ENCODE measurements at regions not wholly inside any gene's neighbourhood (a gene's known extent, or its start where the extent isn't known, plus 50 kb on each side); places are given as distances from the start of the nearest gene placed in this dataset.
"Not testable (repeated sequence)": the region's sequence is repeated elsewhere in the genome, so short reads cannot be mapped to it uniquely, and the experiment has no call there.

DNA sequence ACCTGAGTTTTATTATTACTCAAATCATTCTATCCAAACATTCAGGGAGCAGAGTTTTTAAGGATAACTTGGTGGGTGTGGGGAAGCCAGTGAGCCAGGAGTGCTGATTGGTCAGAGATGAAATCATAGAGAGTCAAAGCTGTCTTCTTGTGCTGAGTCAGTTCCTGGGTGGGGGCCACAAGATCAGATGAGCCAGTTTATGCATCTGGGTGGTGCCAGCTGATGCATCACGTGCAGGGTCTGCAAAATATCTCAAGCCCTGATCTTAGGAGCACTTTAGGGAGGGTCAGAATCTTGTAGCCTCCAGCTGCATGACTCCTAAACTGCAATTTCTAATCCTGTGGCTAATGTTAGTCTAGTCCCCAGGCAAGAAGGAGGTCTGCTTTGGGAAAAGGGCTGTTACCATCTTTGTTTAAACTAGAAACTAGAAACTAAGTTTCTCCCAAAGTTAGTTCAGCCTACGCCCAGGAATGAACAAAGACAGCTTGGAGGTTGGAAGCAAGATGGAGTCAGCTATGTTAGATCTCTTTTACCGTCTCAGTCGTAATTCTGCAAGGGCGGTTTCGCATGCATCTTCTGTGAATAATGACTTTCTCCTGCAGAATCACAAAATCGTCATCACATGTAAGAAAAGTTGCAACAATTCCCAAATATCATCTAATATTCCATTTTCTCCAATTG lies 97.5 kb downstream of the ZNF664 start:
- DNase-seq: peak; percentile 78

DNA sequence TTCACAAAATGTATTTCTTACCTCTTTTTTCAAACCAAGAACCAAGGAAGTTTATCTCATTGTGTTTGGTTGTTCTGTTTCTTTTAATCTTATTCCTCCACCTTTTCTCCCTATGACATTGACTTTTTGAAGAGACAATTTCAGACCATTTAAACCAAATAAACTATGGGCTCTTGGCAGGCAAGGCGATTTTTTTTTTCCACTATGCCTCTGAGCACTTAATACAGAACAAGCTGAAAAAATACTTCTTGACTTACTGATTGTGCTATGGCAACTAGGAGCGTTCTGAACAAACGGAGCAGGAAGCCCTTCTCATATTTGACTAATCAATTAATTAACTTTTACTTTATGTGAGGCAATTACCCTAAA lies 98.0 kb downstream of the ZNF664 start:
- DNase-seq: no peak

- peak; percentile 97 for DNase-seq
These were observed 100.5 kb downstream of the ZNF664 start for GRCh38 chr12:124073356-124074035.

- peak; percentile 87 for DNase-seq
These were observed 102.8 kb downstream of the ZNF664 start for GRCh38 chr12:124075841-124076240.

DNA sequence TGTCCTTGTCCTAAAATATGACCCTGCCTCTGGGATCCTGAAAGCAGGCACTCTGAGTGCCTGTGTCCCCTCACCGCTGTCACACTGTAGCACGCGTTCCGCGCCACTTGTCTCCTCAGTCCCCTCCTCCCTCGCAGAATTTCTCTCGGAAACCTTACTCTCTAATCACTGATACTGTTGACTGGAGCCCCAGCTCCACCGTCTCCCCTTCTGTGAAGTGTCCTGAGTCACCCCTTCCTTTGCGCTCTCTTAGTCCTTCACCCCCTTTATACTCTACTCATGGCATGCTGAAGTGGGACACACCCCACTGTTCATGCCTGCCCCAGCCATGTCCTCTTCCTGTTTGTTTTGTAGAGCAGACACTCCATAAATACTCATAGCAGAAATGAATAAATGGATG lies 104.7 kb downstream of the ZNF664 start:
- DNase-seq: no peak

DNA sequence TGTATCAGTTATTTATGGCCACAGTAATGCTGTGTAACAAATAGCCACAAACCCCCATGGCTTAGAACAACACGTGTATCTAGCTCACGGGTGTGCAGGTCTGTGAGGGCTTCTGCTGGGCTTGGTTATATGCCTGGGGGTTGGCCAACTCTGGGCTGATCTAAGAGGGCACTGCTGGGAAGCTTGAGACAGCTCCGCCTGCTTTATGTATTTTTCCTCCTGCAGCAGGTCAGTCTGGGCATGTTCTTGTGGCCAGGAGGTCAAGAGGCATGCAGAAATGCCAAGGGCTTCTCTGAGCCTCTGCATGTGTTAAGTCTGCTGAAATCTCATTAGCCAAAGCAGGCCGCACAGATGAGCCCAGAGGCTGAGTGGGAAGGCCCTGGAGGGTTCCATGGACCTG lies 105.8 kb downstream of the ZNF664 start:
- no peak for DNase-seq

DNA sequence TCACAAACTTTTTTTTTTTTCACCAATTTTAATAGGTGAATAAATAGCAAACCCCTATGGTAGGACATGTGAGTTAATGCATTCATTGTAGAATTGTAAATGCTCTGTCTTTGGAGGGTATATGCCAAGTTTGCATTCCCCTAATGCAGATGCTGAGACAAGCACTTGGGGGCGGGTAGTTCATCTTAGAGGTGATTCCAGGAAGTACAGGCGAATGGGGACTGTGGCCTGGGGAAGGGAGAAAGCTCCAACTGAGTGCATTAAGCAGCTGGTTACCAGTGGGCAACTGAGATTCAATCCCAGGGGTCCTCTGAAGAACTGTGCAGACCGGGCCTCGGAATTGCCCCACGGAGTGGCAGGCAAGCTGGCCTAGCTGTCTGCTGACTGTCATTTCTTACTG lies 107.6 kb downstream of the ZNF664 start:
- peak; percentile 56 for DNase-seq

GRCh38 chr12:124082012-124082411 lies 109.0 kb downstream of the ZNF664 start:
- DNase-seq: peak; percentile 31

DNA sequence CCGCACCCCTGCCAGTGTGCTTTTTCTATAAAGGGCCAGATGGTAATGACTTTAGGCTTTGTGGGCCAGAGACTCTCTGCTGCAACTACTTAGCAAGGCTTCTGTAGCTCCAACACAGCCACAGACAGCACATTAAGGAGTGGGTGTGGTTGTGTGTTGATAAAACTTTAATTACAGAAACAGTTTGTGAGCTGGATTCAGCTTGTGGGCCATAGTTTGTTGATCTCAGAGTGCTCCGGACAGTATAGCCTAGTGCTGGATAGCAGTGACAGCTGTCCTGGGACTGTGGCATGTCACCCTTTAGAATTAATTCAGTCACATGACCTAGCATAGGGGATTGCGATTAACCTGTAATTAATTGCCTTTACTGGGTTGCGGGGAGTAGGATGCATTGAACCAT lies 109.7 kb downstream of the ZNF664 start:
- peak; percentile 35 for DNase-seq

DNA sequence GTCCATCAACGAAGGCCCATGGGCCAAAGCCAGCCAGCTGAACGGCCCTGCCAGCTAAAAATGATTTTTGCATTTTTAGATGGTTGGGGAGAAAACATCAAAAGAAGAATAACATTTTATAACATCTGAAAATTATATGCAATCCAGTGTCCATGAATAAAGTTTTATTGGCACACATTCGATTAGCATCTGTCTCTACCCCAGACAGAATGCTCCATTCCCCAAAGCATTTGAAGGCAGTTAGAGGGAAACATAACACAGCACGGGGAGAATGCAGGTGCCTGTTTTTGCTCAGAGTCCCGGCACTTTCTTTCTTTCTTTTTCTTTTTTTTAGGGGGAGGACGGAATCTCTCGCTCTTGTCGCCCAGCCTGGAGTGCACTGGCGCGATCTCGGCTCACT lies 110.7 kb downstream of the ZNF664 start:
- DNase-seq: peak; percentile 3

- peak; percentile 48 for DNase-seq
These were observed 112.6 kb downstream of the ZNF664 start for GRCh38 chr12:124085419-124086296.

- DNase-seq: peak; percentile 36
These were observed 113.4 kb downstream of the ZNF664 start for GRCh38 chr12:124086299-124086898.

- no peak for DNase-seq
These were observed 114.4 kb downstream of the ZNF664 start for GRCh38 chr12:124087266-124088051.

GRCh38 chr12:124088217-124088907 lies 115.3 kb downstream of the ZNF664 start:
- DNase-seq: no peak

- DNase-seq: not testable (repeated sequence)
These were observed 116.3 kb downstream of the ZNF664 start for GRCh38 chr12:124089181-124089914.

GRCh38 chr12:124091835-124092234 lies 118.8 kb downstream of the ZNF664 start:
- no peak for DNase-seq

GRCh38 chr12:124092532-124092931 lies 119.5 kb downstream of the ZNF664 start:
- DNase-seq: not testable (repeated sequence)

DNA sequence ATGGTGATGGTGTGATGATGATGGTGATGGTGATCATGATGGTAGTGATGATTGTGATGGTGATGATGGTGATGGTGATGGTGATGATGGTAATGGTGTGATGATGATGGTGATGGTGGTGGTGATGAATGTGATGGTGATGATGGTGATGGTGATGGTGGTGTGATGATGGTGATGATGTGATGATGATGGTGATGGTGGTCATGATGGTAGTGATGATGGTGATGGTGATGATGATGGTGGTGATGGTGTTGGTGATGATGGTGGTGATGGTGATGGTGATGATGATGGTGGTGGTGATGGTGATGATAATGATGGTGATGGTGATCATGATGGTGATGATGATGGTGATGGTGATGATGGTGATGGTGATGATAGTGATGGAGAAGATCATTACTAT lies 120.3 kb downstream of the ZNF664 start:
- DNase-seq: no peak

GRCh38 chr12:124094188-124094587 lies 121.2 kb downstream of the ZNF664 start:
- no peak for DNase-seq

- DNase-seq: no peak
These were observed 121.7 kb downstream of the ZNF664 start for GRCh38 chr12:124094733-124095132.

DNA sequence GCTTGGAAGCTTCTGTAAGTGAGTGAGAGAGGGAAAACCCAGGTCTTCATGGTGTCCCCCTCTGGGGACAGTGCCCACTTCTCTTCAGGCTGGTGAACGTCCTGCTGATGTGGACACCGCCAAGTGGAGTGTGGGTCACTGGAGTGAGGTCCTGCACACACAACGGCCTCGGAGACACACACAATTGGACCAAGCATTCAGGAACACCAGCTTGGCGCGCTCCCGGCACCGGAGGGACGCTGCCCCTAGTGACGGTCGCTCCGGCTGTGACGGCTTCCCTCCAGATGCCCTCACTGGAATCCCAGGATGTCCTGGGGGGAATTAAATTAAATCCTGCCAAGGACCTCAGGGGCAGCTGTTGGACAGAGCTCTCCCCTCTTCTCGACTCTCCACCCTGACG lies 123.1 kb downstream of the ZNF664 start:
- DNase-seq: no peak
